ENCODE measurements at regions not wholly inside any gene's neighbourhood (a gene's known extent, or its start where the extent isn't known, plus 50 kb on each side); places are given as distances from the start of the nearest gene placed in this dataset.

DNA sequence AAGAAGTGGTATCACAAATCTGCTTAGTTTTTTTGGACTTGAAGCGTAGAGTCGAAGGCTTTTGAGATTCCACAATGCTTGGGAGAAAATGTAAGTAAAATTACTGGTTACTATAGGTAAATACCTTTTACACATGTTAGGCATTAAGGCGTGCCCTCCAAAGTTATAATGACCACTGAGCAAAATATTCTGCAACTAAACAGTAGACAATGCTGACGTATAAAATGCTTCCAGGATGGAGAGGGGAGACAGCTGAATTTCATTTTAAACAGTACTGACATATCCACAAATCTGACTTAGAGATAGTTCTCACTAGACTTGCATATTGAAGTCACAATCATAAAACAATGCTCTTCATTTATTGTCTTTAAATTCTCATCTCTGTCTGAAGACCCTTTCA is 144.5 kb upstream of the DCN start:
- DNase-seq, result no peak

DNA sequence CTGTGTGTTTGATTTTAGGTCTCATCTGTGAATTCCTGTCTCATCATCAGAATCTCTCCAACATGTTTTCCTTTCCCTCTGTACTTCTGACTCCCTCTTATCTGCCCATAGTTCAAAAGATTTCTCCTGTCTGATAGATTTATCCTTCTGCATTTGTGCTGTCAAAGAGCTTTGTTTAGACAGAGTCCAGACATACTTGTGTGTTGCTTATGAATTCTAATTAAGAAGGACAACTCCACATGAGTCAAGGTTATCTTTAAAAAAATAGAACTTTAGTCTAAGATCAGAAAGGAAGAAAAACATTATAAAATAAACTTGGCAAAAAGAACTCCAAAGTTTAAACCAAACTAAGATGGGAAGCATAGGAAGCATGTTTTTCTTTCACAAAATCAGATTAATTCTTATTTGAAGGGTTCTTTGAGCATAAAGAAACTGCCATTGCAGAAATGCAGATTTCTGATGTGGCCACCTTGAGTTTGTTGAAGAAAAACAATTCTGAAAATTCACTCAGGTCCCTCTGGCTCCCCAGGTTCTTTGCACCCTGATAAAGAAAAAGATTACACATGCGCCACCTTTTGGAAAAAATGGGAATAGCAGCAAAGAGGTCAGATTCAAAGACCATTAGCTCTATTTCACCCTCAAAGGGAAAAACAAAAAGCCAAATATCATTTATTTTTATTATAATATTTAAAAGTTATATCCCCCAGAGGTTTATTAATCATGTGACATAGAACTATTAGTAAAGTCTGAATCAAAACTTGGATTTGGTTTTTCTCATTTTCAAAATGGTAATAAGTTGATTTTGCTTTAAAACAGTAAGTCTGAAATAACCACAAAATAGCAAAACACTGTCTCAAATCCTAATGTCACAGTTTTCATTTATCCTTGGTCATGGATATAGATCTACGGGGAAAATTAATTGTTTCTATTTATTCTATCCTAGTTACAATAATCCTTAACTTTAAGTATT is 143.7 kb upstream of the DCN start:
- DNase-seq, result peak; percentile 57

GRCh38 chr12:91320999-91321398 is 138.4 kb upstream of the DCN start:
- DNase-seq, result no peak

DNA sequence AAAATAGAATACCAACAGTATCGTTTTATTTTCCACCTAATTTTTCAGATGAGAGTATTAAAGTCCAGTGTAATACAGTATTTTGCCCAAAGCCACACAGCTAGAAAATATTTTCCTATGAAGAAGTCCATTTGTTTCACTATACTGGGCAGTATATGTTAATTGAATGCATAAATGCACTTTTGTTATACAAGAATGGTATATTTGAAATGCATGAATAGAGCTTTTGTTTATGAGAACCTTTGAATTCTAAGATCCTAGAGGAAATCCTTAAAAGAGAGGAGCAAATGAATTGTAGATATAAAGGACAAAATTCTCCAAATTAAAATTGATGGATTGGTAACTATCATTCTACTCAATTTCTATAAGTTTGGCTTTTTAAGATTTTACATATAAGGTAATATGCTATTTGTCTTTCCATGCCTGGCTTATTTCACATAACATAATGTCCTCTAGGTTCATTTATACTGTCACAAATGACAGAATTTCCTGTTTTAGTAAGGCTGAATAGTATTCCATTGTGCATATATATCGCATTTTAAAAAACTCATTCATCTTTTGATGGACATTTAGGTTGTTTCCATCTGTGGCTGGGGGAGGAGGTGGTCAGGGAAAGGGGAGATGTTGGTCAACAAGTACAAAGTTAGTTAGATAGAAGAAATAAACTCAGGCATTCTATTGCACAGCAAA is 136.6 kb upstream of the DCN start:
- no peak for DNase-seq

DNA sequence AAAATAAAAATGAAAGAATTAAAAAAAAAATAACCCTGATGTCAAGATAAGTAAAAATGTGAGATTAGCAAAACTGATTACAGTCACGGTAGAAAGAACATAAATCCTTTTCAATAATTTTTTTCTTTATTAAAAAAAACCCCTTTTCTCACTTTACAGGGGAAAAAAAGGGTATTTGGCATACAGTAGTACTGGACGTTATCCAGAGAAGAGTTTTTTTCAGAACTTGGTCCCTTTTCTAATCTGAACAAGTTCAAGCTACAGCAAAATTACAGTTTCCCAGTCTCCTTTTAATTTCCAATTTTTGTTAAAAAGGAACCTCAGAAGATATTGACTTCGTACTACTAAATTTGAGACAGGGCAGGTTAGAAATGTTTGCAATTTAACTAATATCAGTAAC is 134.7 kb upstream of the DCN start:
- no peak for DNase-seq

DNA sequence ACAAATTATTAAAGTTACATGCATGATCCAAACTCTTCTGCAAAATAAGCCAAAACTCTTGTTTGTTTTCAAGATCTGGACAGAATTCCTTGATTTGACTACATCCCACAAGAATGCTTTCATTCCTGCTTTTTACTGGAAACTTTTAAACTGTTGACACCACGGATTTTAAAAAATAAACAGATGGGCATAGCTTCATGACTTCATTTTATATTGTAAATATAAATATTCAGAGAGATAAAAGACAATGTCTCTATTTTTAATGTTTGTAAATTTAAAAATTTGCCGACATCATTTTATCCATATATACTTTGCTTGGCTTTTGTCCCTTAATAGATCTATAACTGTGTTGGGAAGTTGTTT is 134.3 kb upstream of the DCN start:
- DNase-seq, result no peak

- no peak for DNase-seq
Observed at GRCh38 chr12:91316161-91316906, 133.7 kb upstream of the DCN start.

GRCh38 chr12:91311081-91311480 is 128.5 kb upstream of the DCN start:
- no peak for DNase-seq

- no peak for DNase-seq
Observed at GRCh38 chr12:91309450-91309849, 126.8 kb upstream of the DCN start.

GRCh38 chr12:91307957-91308670 is 125.5 kb upstream of the DCN start:
- no peak for DNase-seq

DNA sequence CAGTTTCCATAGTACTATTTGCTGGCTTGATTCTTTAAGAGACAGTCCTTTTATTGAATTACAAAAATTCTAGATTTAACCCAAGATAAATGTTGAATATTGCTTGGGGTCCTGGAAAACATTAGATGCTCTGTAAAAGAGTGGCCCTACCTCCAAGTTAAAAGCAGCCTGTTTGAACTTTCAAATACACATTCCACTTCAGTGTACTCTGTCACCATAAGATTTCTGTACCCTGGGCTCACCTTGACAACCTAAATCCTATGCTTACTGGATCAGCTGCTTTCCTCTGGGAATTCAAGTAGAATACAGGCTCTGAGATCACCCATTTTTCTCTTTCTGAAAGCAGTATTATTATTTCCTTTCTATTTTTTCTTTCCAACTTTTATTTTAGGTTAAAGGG is 107.7 kb upstream of the DCN start:
- no peak for DNase-seq

GRCh38 chr12:91289906-91290305 is 107.3 kb upstream of the DCN start:
- no peak for DNase-seq

- no peak for DNase-seq
Observed at GRCh38 chr12:91289072-91289471, 106.5 kb upstream of the DCN start.

DNA sequence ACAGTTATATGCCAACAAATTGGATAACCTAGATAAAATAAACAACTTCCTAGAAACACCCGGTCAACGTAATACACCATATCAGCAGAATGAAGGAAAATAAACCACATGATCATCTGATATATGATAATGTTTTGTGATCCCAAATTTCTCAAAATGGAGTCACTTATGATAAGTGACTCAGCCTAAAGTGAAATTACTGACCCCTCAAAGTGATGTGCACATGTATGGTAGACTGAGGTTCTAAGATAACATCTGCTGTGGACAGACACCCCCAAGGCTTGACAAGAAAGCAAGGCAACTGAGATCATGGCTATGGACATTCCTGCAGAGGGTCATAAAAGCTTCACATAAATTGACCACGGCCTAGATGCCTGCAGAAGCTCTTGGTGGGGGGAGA is 105.1 kb upstream of the DCN start:
- no peak for DNase-seq

DNA sequence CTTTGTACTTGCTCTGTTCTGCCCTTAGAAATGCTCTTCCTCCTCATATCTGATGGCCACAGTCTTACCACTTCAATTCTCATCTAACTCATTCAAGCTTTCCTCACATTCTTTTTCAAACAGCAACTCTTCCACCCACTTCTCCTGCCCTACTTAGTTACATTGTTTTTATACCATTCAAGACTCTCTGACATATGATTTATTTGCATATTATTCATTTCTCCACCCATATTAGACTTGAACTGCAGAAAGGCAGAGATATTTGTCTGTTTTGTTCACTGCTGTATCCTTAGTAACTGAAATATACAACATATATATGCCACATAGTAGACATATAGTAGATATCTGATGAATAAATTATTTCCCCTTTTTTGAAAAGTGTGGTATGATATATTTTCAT is 95.5 kb upstream of the DCN start:
- no peak for DNase-seq

GRCh38 chr12:91276509-91276908 is 93.9 kb upstream of the DCN start:
- DNase-seq, result no peak

DNA sequence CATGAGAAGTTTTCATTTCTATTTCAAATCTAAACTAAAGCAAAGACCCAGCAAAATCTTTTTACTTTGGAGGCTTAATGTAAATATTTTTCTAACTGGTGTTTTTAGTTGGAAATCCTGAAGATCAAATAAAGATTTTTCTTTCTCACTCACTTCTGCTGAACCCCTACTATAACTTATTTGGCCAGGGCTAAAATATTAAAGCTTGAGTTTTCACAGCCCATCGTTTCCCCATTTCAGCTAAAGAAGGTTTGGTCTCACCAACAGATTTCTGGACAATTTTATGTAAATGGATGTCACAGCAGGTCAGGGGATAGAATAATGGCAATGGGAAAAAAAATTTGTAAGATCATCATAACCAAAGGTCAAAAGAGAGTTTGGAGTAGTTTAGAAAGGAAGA is 92.7 kb upstream of the DCN start:
- DNase-seq, result no peak

DNA sequence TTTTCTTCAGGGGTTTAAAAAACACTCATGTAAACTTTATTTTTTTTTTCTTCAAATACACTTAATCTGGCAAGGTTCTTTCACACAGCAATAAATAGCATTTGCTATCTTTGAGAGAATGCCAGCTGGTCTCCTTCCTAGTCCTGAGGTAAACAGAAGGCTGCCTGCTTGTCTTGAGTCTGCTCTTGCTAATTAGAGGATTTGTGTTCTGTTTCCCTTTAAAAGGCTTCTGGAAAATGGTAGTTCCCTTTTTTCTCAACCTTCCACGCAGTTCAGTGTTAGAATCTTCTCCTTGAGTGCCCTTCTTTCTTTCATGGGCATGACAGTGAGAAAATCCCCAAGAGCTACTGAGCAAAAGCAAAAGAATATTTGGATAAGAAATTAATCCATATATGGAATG is 92.3 kb upstream of the DCN start:
- DNase-seq, result no peak

- DNase-seq, result no peak
Observed at GRCh38 chr12:91273560-91273959, 90.9 kb upstream of the DCN start.

GRCh38 chr12:91272461-91273063 is 89.9 kb upstream of the DCN start:
- no peak for DNase-seq

- DNase-seq, result no peak
Observed at GRCh38 chr12:91271185-91271584, 88.6 kb upstream of the DCN start.

- DNase-seq, result no peak
Observed at GRCh38 chr12:91267039-91267438, 84.4 kb upstream of the DCN start.

DNA sequence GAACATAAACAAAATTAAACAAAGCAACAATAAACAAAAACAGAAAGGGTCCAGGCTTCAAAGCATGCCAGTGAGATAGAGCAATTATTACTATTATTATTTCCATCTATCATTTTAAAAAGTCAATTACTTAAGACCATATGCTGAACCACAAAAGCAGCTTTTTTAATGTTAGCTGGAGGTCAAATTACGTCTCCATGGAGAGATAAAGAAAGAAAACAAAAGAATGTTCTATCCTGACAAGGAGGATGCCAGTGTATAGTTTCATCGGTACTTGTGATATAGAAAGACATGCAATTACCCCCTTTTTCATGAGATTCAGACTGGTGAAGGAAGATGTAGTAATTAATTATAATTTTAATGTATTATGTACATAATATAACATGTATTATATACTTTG is 81.6 kb upstream of the DCN start:
- DNase-seq, result no peak

Measured in activated CD4-positive, alpha-beta T cell treated with anti-CD3 and anti-CD28 coated beads, Interleukin-10, Interleukin-2, amounts not matched to agents 100 ng/mL and 50 ng/mL, durations not matched to agents 16 hours and 8 hours (primary cell).